SKM-1 treated with dmso at 0.1 percent for 144 hours (cell line): ENCODE measurements at regions not wholly inside any gene's neighbourhood (a gene's known extent, or its start where the extent isn't known, plus 50 kb on each side); places are given as distances from the start of the nearest gene placed in this dataset.
A peak's percentile ranks its signal among the peaks of the same experiment; 100 is the strongest.
"Not testable (repeated sequence)": the region's sequence is repeated elsewhere in the genome, so short reads cannot be mapped to it uniquely, and the experiment has no call there.

Source experiments
- DNase-seq: peaks from one replicate; lab custom pipeline; 2025; ENCODE audit not compliant: unreplicated experiment; lab: John Stamatoyannopoulos, UW

DNA sequence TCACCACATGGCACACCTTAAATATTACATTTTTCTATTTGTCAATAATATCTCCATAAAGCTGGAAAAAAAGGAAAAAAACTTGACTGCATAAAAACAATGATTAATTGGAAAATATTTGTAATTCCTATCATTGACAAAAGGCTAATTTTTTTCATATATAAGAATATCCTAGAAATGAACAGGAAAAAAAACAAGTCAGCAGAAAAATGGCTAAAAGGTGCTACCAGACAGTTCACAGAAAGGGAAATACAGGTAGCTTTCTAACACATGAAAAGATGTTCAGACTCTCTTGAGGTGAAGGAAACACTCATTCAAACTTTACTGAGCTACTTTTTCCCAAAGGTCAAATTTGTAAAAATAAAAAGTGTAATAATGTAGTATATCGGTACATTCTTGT is 104.1 kb upstream of the SCAF8 start:
- no peak for DNase-seq

DNA sequence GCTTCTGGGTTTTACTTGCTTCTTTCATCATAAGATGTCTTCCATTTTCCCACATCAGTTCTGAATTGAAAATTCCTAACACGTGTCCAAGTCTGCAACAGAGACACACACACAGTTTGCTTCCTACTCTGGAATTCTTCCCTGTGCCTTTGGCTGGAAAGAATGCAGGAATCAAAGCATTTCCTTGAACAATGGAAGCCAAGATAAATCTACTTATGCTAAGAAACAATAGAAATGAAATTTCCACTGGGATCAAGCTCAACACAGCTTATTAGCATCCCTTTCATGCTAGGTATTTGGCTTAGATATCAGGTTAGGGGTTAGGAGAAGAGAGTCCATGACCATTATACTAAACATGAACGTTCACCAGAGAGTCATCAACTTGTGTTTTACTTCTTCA is 101.1 kb upstream of the SCAF8 start:
- DNase-seq = no peak

DNA sequence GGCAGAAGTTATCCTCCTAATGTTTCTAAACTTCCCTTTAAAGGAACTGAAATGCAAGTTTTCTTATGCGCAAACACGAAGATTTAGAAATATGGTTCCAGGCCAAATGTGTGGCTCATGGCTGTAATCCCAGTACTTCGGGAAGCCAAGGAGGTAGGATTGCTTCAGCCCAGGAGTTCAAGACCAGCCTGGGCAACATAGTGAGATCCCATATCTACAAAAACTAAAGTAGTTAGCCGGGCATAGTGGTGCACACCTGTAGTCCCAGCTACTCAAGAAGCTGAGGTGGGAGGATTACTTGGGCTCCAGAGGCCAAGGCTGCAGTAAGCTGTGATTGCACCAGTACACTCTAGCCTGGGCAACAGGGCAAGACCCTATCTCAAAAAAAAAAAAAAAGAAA is 95.8 kb upstream of the SCAF8 start:
- DNase-seq = no peak

DNA sequence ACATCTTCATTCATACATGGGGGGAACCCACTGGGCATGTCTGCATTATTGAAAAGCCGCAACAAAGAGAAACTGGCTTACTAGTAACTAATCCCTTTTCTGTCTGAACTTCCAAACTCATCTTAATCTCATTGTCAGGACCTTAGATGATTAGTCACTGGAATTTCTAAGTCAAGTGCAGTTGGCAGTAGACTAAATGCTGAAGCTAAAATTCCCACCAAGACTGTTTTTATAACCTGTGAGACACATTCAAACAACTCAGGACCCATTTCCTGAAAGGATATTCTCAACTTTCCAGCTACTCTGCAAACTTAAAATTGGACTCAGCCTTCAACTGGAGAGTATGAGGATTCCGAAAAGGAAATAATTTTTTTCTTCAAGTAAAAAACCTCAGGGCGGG is 94.8 kb upstream of the SCAF8 start:
- no peak for DNase-seq

DNA sequence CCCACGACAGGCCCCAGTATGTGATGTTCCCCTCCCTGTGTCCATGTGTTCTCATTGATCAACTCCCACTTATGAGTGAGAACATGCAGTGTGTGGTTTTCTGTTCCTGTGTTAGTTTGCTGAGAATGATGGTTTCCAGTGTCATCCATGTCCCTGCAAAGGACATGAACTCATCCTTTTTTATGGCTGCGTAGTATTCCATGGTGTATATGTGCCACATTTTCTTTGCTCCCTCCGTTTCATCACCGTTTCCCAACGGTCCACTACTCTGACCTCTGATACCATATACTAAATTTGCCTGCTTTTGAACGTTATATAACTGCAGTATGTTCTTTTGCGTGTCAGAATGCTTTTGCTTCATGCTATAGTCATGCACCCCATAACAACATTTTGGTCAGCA is 94.0 kb upstream of the SCAF8 start:
- not testable (repeated sequence) for DNase-seq

DNA sequence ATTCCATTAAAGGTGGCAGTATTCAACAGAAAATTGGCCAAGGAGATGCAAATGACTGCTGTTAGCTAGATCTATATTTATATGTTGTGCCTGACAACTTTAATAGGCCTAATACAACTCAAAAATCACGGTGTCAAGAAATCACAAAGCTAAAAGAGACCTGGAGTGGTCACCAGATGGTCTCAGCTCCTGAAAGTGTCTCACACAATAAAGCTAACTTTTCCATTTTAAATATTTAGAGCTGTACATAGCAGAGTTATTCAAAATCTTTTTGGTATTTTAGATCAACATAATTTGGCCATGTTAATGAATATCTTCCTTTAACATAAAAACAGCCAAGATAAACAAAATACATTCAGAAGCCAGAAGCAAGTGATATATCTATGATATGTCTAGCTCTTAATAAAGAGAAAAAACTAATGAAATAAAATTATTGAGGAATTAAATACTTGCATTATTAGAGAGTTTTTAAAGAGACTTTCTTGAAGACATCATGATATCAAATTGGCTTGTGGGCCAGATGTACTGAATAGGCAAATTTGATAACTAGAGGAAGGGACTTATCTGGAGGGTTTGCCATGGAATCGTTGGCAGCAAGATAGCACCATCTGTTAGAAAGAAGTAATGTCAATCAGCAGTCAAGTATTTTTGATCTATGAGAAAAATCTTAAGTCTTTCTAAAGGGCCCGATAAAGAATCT is 84.9 kb upstream of the SCAF8 start:
- DNase-seq = no peak

DNA sequence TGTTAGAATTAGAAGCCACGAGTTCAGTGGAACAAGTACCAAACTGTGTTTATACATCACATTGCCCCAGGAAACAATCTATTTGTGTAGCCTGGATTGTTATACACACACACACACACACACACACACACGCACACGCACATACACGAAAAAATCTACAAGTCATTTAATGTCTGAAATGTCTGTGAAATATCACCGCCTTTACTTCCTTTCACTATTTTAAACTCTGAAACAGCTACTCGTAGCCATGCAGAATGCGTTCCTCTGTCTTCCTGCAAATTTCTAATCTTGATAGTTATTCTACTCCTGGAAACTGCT is 84.4 kb upstream of the SCAF8 start:
- no peak for DNase-seq

DNA sequence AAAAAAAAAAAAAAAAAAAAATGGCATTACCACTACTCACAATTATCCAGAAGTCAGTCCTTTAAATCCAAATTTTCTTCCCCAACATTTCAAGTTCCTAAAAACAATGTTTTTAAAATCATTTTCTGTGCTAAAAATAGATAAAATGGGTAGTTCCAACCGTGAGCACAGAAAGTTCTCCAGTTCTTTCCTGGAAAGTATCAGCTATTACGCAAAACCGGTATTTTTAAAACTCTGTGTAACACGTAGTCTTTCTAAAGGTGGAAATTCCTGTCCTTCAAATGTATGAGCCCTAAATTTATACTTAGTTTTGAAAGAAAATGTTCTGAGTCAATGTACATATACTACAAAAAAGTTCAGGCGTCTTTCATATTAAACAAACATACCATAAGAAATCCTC is 83.5 kb upstream of the SCAF8 start:
- DNase-seq = no peak

DNA sequence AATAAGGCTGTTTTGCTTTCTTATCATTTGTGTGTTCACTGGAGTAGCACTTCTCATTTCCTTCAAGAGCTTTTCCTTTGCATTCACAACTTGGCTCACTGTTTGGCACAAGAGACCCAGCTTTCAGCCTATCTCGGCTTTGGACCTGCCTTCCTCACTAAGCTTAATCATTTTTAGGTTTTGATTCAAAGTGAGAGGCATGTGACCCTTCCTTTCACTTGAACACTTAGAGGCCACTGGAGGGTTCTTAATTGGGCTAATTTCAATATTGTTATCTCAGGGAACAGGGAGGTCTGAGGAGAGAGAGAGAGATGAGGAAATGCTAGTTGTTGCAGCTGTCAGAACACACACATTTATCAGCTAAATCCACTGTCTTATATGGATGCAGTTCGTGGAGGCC is 82.9 kb upstream of the SCAF8 start:
- no peak for DNase-seq

DNA sequence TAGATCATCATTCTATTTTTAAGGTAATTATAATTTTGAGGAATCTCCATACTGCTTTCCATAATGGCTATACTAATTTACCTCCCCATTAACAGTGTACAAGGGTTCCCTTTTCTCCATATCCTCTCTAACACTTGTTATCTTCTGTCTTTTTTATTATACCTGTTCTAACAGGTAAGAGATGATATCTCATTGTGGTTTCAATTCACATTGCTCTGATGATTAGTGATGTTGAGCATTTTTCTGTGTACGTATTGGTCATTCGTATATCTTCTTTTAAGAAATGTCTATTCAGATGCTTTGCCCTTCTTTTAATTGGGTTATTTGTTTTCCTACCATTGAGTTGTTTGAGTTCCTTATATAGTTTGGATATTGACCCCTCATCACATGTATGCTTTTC is 81.6 kb upstream of the SCAF8 start:
- no peak for DNase-seq

DNA sequence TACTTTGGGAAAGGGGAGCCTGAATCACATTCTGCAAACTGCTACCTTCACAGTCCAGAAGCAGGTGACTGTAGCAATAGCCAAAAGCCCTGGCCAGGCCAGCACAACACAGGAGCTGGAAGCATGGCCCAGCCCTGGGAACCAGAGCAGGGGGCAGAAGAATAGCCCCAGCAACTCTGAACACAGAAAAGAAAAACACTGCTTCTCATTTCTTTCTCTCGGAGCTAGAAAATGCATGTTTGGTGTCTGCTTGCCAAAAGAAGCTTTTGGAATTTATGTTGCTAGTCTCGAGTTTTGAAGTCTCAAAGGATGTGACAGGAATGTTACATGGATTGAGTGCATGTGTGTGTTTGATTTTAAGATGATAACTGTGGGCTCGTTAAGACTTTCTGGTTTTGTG is 79.8 kb upstream of the SCAF8 start:
- no peak for DNase-seq

DNA sequence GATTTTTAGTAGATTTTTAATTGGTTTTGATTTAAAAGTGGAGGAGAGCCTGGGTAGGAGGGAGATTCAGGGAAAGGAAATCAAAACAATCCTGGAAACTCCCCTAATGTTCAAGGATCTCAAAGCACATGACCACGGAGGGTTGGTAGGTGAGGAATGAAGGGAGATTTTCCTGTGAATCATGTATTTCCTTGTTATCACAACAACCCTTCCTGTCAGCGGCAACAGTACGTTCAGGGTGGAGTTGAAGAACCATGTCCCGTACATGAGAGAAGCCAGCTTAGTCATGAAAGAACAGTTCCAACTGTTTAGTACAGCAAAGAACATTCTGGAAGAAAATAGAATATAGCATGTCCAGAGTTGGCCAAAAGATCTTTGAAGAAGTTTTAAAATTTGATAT is 79.4 kb upstream of the SCAF8 start:
- DNase-seq = no peak

DNA sequence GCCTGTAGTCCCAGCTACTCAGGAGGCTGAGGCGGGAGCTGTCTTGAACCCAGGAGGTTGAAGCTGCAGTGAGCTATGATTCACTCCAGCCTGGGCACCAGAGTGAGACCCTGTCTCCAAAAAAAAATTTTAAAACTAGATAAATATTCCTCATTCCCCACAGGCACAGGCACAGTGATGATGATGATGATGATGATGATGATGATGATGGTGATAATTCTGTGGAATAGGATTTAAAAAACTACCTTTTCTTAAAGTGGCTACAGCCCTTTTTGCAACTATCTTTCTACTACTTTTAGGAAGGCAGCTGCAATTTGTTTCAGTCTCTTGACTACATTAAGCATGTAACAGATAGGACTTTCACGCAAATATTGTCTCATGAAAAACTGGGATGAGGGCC is 76.6 kb upstream of the SCAF8 start:
- DNase-seq = no peak

DNA sequence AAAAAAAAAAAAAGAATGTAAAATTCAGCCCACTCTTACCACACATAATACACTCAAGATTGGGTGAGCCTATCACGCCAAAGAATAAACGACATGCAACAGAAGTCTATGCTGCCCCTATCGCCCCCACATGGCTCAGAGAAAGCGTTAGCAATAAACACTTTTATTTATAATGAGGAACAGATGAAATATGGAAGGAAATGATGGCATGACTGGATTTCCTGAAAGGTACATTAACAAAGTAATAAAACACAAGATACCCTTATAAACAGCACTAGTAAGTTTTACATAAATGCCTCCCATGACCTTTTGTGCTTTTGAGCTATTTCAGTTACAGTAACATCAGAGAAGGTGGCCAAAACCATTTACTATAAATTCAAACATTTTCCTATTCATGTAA is 71.4 kb upstream of the SCAF8 start:
- DNase-seq = no peak

DNA sequence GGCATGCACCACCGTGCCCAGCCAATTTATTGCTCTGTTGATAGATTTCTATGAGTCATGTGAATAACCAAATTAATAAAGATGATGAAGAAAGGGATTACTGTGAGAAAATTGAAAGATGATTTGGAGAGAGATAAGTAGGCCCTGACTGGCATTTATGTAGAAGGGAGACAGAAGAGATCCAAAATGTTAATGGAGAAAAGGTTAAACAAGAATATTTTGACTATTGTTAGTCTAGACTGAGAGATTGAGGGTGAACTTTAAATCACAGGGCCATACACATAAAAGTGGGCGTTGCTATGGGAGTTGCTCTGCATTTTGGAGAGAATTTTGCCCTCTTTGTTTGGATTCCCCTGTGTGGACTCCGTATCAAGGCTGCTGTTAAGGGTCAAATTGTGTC is 68.9 kb upstream of the SCAF8 start:
- DNase-seq = no peak

DNA sequence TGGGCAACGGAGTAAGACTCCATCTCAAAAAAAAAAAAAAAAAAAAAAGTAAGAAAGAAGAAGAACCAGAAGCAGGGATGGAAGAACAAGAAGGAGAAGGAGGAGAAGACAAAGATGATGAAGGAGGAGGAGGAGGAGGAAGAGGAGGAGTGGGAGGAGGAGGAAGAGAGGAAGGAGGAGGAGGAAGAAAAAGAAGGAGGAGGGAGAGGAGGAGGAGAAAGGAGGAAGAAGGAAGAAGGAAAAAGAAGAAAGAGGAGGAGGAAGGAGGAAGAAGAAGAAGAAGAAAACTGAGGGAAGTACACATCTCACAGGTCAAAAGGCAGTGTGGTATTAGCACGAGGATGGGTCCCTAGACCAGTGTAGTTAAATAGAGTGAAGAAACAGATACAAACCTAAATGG is 65.1 kb upstream of the SCAF8 start:
- DNase-seq = no peak

DNA sequence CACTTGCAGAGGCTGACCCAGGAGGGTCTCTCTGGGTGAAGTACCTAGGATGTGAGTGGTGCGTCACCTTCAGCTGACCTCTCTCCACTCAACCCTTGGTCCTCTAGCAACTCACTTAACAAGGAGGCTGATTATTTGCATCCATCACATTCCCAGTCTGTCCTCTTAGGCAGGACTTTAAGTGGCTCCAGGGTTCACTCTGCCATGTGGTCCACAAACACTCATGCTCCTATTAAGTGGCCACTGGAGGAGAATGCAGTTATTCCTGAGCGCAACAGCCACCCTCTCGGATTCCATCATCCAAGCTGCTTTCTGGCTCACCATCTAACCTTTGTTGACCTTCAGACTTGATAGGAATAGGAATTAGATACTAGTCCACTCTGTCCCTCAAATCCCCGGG is 61.1 kb upstream of the SCAF8 start:
- DNase-seq = no peak

DNA sequence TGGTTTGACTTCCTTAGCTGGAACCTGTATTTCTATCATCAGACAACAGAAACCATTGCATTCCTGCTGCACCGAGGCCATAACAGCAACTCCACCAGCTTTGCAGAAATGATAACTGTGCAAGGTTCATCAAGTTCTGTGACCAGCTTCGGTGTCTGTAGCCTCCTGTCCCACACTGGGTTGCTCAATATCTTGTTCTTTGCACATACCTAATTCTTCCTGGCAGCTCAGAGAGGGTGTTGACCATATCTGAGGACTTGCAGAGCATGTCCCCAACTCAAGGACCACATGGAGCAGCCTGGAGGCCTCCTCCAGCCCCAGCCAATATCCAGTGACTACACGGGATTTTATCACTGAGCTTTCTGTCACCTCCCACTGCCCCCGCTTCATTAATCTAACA is 59.3 kb upstream of the SCAF8 start:
- no peak for DNase-seq

DNA sequence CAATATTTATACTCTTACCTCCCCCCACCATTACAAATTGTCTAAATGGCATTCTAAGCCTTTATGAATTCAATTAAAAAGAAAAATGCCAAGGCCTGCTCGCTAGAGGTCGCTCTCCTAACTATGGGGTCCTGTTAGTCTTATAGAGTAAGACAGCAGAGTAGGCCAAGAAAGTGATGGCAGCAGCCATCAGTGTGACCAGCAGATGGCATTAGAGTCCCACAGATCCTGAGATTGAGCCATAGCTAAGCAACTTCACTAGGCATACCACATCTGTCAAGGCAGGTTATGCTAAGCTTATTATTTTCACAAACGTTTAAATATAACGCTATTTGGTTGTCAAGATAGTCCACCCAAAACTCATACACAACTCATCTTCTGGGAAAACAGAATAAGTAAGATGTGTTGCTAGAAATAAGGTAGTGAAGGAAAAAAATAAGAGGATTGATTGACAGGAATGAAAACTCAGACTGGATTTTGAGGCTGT is 57.6 kb upstream of the SCAF8 start:
- peak; percentile 97 for DNase-seq

DNA sequence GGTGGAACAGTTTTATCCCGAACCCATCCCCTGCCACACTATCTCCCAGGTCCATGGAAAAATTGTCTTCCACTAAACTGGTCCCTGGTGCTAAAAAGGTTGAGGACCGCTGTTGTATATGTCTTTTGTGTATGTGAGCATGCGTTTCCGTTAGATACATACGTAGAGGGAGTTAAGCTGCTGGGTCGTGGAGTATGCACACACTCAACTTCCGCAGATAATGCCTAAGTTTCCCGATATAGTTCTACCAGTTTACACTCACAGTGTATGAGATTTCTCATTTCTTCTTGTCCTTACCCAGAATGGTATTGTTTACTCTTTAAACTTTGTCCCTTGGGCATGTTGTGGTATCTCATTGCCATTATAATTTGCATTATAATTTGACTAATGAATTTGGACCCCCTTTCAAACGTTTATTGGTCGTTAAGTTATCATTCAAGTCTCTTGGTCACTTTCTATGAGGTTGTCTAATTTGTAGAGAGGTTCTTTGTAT is 50.5 kb upstream of the SCAF8 start:
- DNase-seq = no peak
